WERI-Rb-1 (cell line): ENCODE measurements at regions not wholly inside any gene's neighbourhood (a gene's known extent, or its start where the extent isn't known, plus 50 kb on each side); places are given as distances from the start of the nearest gene placed in this dataset.
"Not testable (repeated sequence)": the region's sequence is repeated elsewhere in the genome, so short reads cannot be mapped to it uniquely, and the experiment has no call there.

Experiments used
- DNase-seq: peaks from one replicate; pipeline ENCODE4 v3.0.0-alpha.2; 2020
- H3K27ac ChIP-seq: fragments of 250-450 bp; sonication (Bioruptor Pico); 2 replicates; pipeline ENCODE4 v1.5.1; 2020; ENCODE audit warnings: mild to moderate bottlenecking, moderate library complexity
- H3K27me3 ChIP-seq: fragments of 250-450 bp; sonication (Bioruptor Pico); 2 replicates; pipeline ENCODE4 v1.5.1; 2021; ENCODE audit warnings: mild to moderate bottlenecking, low read depth, moderate library complexity; ENCODE audit not compliant: insufficient read depth, severe bottlenecking
- H3K36me3 ChIP-seq: fragments of 250-450 bp; sonication (Bioruptor Pico); 2 replicates; pipeline ENCODE4 v1.5.1; 2020; ENCODE audit warnings: mild to moderate bottlenecking, moderate library complexity
- H3K4me3 ChIP-seq: 2 replicates; pipeline ENCODE4 v1.5.1; 2011; ENCODE audit warnings: low read depth, mild to moderate bottlenecking, control low read depth, low read length
- H3K9me3 ChIP-seq: fragments of 250-450 bp; sonication (Bioruptor Pico); 2 replicates; pipeline ENCODE4 v1.5.1; 2021; ENCODE audit warnings: mild to moderate bottlenecking, moderate library complexity; ENCODE audit not compliant: severe bottlenecking
- TF ChIP-seq, protein P1 (sequence below): IDR thresholded peaks from 2 replicates; pipeline ENCODE4 v1.5.1; 2011; ENCODE audit warnings: low read depth, mild to moderate bottlenecking, control low read depth, inconsistent platforms, low read length

DNA sequence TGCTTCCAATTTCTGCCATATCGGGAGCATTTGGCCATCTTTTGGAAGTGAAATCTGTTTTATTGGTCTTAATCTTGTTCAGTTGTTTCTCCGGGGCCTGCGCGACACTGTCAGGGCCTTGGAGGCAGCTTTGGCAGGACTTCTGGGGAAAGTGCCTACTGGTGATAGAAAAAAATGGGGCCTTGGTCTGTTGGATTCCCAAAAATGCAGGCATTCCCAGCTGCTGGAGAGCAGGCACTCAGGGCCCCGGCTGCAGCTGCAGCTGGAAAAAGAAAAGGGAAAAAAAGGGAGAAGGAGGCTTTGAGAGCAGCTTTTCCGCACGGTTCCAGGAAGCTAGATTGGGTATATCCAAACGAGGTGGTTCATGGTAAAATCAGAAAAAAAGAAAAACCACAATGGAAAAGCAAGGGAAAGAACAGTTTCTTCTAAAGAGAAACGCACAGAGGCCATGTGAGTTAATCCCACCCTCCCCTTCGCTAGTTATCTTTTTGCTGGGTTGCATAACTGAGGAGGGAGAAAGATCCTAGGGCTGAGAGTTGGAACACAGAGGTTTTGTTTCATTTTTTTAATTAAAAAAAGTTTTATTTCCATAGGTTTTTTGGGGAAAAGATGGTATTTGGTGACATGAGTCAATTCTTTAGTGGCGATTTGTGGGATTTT is 134.7 kb upstream of the RFLNA start:
- H3K27me3 ChIP-seq: no peaks in the 10 kb centered on the region
- H3K27ac ChIP-seq: no peak overlapping the region
- peaks cover 4% of the 10 kb centered on the region for H3K9me3 ChIP-seq
- no peaks in the 10 kb centered on the region for H3K36me3 ChIP-seq
- TF ChIP-seq, protein P1, sequence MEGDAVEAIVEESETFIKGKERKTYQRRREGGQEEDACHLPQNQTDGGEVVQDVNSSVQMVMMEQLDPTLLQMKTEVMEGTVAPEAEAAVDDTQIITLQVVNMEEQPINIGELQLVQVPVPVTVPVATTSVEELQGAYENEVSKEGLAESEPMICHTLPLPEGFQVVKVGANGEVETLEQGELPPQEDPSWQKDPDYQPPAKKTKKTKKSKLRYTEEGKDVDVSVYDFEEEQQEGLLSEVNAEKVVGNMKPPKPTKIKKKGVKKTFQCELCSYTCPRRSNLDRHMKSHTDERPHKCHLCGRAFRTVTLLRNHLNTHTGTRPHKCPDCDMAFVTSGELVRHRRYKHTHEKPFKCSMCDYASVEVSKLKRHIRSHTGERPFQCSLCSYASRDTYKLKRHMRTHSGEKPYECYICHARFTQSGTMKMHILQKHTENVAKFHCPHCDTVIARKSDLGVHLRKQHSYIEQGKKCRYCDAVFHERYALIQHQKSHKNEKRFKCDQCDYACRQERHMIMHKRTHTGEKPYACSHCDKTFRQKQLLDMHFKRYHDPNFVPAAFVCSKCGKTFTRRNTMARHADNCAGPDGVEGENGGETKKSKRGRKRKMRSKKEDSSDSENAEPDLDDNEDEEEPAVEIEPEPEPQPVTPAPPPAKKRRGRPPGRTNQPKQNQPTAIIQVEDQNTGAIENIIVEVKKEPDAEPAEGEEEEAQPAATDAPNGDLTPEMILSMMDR: no peak
- no peak for DNase-seq
- H3K4me3 ChIP-seq: no peak overlapping the region

- not testable (repeated sequence) for H3K27me3 ChIP-seq, DNase-seq, H3K9me3 ChIP-seq, H3K27ac ChIP-seq, H3K4me3 ChIP-seq, H3K36me3 ChIP-seq
Observed at GRCh38 chr12:124161402-124161801, 133.5 kb upstream of the RFLNA start.

DNA sequence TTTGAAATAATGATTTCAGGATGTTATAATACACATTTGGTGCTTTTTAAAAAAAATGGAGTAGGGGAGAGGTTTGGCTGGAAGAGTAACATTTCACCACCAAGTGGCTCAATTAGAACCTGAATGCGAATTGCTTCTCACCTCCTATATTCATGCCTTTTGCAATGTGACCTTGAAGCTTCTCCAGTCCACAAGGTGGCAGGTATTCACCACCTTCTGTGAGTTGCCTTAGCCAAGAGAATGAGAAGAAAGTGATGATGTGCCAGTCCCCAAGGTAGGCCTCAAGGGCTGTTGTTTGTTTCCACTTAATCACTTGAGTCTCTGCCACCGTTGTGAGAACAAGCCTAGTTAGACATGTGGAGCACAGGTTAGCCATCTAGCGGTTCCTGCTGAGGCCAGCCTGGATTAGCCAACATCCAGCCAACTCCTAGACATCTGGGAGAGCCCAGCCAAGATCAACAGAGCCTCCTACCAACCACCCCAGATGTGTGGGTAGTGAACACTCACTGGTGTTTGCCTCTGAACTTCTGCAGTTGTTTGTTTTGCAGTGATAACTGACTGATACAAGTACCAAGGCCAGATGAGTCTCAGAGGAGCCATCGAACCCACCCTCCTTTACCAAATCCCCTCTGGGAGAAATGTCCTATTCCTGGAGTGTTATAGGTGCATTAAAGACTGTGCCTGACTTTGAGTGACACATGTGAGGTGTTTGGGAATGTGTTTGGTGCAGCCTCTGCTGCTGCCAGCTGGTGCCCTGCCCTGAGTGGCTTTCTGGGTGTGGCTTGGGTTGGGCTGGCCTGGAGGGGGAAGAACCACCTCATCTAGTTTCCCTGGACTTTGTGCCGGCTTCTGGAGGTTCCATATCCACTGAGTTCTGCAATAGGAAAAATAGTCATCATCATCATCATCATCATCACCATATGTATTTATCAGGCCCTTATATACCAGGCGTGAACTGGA is 132.5 kb upstream of the RFLNA start:
- no peak overlapping the region for H3K27ac ChIP-seq
- H3K4me3 ChIP-seq: no peak overlapping the region
- TF ChIP-seq, protein P1: peak; percentile 30; the same call in 1 of the 2 replicates
- no peaks in the 10 kb centered on the region for H3K36me3 ChIP-seq
- no peaks in the 10 kb centered on the region for H3K27me3 ChIP-seq
- no peak for DNase-seq
- H3K9me3 ChIP-seq: peaks cover 4% of the 10 kb centered on the region

GRCh38 chr12:124165695-124166094 is 129.2 kb upstream of the RFLNA start:
- H3K27me3 ChIP-seq: no peaks in the 10 kb centered on the region
- DNase-seq: no peak
- TF ChIP-seq, protein P1: no peak

DNA sequence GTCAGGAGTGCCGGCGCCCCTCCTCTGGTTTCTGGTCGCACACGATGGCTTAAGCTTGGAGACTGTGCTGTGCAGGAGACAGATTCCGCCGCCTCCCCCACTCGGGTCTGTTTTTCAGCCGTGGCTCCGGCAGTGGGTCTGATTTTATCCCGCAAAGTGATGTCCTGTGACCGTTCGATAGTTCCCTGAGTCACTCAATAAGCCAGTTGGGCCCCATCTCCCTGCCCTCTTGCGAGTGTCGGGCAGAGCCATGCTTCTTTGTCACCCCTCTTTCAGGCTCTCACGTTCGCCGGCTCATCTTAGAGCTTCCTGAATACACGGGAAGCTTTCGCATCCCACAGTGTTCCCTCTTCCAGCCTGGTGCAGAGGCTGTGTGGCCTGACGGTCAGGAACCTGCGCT is 127.8 kb upstream of the RFLNA start:
- Histone ChIP-seq H3K27me3 (no peaks in the 10 kb centered on the region), H3K36me3 (no peaks in the 10 kb centered on the region), H3K27ac (no peak overlapping the region), H3K9me3 (peaks cover 4% of the 10 kb centered on the region), H3K4me3 (no peak overlapping the region)
- TF ChIP-seq, protein P1: no peak
- no peak for DNase-seq

More at GRCh38 chr12:124165695-124166094, 129.2 kb upstream of the RFLNA start:
- Histone ChIP-seq H3K4me3 (no peak overlapping the region), H3K9me3 (peaks cover 4% of the 10 kb centered on the region), H3K27ac (no peak overlapping the region), H3K36me3 (no peaks in the 10 kb centered on the region)

DNA sequence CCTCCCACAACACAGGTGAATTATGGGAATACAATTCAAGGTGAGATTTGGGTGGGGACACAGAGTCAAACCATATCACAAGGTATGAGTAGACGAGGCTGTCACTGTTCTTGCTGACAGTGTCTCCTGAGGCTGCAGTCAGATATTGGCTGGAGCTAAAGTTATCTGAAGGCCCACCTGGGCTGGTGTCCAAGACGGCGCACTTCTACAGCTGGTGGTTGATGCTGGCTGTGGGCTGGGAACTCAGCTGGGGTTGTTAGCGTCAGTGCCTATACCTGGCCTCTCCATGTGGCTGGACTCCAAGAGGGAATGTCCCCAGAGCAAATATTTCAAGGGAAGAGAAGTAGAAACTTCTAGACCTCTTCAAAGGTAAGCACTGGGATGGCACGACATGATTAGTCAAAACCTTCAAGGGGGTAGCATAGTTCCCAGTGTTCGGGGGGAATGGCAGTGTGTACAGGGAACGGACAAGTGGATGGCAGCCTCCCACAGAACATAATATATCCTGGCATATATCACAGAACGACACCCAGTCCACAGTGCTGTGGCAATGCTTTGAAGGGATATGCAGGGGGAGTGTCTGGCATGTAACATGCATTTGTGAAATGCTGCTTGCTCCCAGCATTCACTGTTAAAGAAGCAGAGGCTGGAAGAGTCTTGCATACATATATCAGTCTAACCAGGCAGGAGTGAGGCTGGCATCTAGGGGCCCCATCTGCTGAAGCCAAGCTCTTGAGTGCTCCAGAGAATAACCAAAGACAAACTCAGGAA is 126.7 kb upstream of the RFLNA start:
- TF ChIP-seq, protein P1: no peak
- Histone ChIP-seq H3K4me3 (no peak overlapping the region), H3K36me3 (no peaks in the 10 kb centered on the region), H3K27me3 (no peaks in the 10 kb centered on the region), H3K9me3 (peaks cover 4% of the 10 kb centered on the region), H3K27ac (no peak overlapping the region)
- DNase-seq: no peak
